Right lobe of liver (tissue), 6 donors: ENCODE measurements at regions not wholly inside any gene's neighbourhood (a gene's known extent, or its start where the extent isn't known, plus 50 kb on each side); places are given as distances from the start of the nearest gene placed in this dataset.

Experiments used
- ATAC-seq, 4 donors: fragments of 200-7000 bp; cut with Tn5 transposase; one replicate each; pipeline ENCODE4 v1.9.1; 2020; ENCODE audit warnings: mild to moderate bottlenecking in 4 of 4, moderate library complexity in 4 of 4
- DNase-seq, 3 donors: peaks; one replicate each; pipeline ENCODE4 v3.0.0-alpha.2; 2020
- H3K27ac ChIP-seq, 3 donors: fragments of 200-600 bp; one replicate each; pipeline ENCODE4 v1.8.0; 2022
- H3K27me3 ChIP-seq, 2 donors: fragments of 200-600 bp; one replicate each; pipeline ENCODE4 v1.8.0; 2022
- H3K36me3 ChIP-seq, 4 donors: fragments of 200-600 bp; sonication (generic) in 1 of 4; one replicate each; pipeline versions ENCODE4 v1.5.1 to v1.8.0; 2017 to 2022; ENCODE audit warnings: control low read depth in 1 of 4
- H3K4me1 ChIP-seq, 4 donors: fragments of 200-600 bp; sonication (generic) in 1 of 4; one replicate each; pipeline versions ENCODE4 v1.5.1 to v1.8.0; 2017 to 2022; ENCODE audit warnings: control low read depth in 1 of 4
- H3K4me3 ChIP-seq, 3 donors: fragments of 200-600 bp; one replicate each; pipeline ENCODE4 v1.8.0; 2022
- H3K9me3 ChIP-seq, 4 donors: fragments of 200-600 bp; sonication (generic) in 1 of 4; one replicate each; pipeline versions ENCODE4 v1.5.1 to v1.8.0; 2017 to 2022; ENCODE audit warnings: control low read depth in 1 of 4
- POLR2A ChIP-seq: fragments of 450-650 bp; IDR thresholded peaks from one replicate; pipeline ENCODE4 v1.6.1; 2017; ENCODE audit warnings: antibody characterized with exemption, mild to moderate bottlenecking
- WGBS: methylation state at CpG from one replicate; pipeline ENCODE4 v1.1.6; 2018; ENCODE audit warnings: low coverage, low lambda C conversion rate; ENCODE audit not compliant: insufficient coverage; ENCODE audit errors: missing lambda C conversion rate; 5-methylcytosine and 5-hydroxymethylcytosine counted together
- intact Hi-C, 2 donors: fragments of 100-400 bp; cut with DNase I; formaldehyde crosslinking; loops; one replicate each; pipeline versions ENCODE4 v1.11.2 to v1.14.1; 2022
- TF ChIP-seq, protein P1 (sequence below), 4 donors: fragments of 200-600 bp in 3 of 4; fragments of 450-650 bp in 1 of 4; IDR thresholded peaks; one replicate each; pipeline versions ENCODE4 v1.5.1 to v1.8.0; 2016 to 2022; ENCODE audit warnings: antibody characterized with exemption in 4 of 4, mild to moderate bottlenecking in 2 of 4
- donor health status: DM: no; HTN: yes; CAD: no.
- donor health status: DM: no; HTN: no; CAD: no.
- donor health status: DM: no; HTN: no; CAD: no.
- donor health status: DM: no; HTN: yes; CAD: no.
- donor health status: DM: no; HTN: yes; CAD: no.

DNA sequence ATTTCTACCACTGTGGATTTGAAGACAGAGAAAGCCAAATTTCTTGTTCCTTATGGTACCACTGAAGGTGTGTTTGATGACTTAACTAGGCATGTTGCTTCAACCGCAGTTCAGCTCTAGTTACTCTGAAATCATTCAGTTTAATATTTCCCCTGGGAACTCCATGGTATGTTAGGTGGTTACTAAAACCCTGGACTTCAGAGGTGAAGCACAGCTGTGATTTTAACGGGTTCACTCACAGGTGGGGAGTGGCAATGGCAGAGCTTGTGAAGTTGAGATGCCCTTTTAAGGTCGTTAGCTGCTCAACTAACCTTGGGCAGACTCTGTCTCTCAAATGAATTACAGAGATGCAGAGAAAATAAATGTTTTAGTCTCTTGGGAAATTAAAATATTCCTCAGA lies 163.6 kb upstream of the PHYHIPL start:
- no peak overlapping the region for H3K27ac ChIP-seq
- DNase-seq (no peak), ATAC-seq (no peak)
- no peak for TF ChIP-seq POLR2A
- TF ChIP-seq, protein P1, sequence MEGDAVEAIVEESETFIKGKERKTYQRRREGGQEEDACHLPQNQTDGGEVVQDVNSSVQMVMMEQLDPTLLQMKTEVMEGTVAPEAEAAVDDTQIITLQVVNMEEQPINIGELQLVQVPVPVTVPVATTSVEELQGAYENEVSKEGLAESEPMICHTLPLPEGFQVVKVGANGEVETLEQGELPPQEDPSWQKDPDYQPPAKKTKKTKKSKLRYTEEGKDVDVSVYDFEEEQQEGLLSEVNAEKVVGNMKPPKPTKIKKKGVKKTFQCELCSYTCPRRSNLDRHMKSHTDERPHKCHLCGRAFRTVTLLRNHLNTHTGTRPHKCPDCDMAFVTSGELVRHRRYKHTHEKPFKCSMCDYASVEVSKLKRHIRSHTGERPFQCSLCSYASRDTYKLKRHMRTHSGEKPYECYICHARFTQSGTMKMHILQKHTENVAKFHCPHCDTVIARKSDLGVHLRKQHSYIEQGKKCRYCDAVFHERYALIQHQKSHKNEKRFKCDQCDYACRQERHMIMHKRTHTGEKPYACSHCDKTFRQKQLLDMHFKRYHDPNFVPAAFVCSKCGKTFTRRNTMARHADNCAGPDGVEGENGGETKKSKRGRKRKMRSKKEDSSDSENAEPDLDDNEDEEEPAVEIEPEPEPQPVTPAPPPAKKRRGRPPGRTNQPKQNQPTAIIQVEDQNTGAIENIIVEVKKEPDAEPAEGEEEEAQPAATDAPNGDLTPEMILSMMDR (IDR thresholded peaks at IDR 0.05): no peak
- H3K36me3 ChIP-seq: no peaks in the 10 kb centered on the region
- 69% methylated on average over 3 of the region's 3 CpGs for WGBS
- no peak overlapping the region for H3K4me3 ChIP-seq
- H3K27me3 ChIP-seq: no peaks in the 10 kb centered on the region
- H3K4me1 ChIP-seq: peaks cover 0 to 12% (median 5%) of the 10 kb centered on the region in 4 donors
- intact Hi-C loops: no loop called here
- H3K9me3 ChIP-seq: no peaks in the 10 kb centered on the region

GRCh38 chr10:59016043-59016442 lies 160.4 kb upstream of the PHYHIPL start:
- Histone ChIP-seq H3K27me3 (no peaks in the 10 kb centered on the region), H3K4me3 (no peak overlapping the region), H3K4me1 (no peaks in the 10 kb centered on the region), H3K9me3 (no peaks in the 10 kb centered on the region), H3K36me3 (no peaks in the 10 kb centered on the region), H3K27ac (no peak overlapping the region)
- DNase-seq (no peak), ATAC-seq (no peak)
- intact Hi-C loops: no loop called here
- TF ChIP-seq POLR2A: no peak
- TF ChIP-seq, protein P1 (IDR thresholded peaks at IDR 0.05): no peak
- WGBS: 68% methylated on average over 4 of the region's 4 CpGs

DNA sequence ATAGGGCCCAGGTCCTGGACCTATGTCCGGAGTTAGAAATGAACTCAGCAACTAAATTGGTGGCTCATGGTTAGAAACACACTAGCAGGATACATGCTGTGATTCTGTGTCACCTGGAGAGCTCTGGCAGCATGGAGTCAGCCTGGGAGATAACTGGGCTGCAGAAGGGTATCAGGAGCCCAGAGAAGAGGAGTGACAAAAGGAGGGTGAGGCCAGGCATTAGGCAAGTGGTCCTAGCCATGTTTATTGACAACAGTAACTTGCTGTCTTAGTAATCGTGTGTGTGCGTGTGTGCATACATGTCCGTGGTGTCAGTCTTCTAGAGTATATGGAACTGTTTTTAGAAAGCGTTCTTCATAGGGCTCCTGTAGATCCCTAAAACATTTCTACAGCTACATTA lies 157.5 kb upstream of the PHYHIPL start:
- 57% methylated on average over 5 of the region's 5 CpGs for WGBS

GRCh38 chr10:59019603-59020002 lies 156.8 kb upstream of the PHYHIPL start:
- H3K9me3 ChIP-seq: no peaks in the 10 kb centered on the region
- peak overlapping the region in 2 of 3 donors; percentile 4 to 27 for H3K4me3 ChIP-seq
- no peaks in the 10 kb centered on the region for H3K4me1 ChIP-seq
- ATAC-seq: peak; percentile 34 to 60 (median 53)
- intact Hi-C loops: no loop called here
- H3K27ac ChIP-seq: peak overlapping the region in 2 of 3 donors; percentile 37 to 51
- no peaks in the 10 kb centered on the region for H3K36me3 ChIP-seq
- DNase-seq: no peak
- TF ChIP-seq, protein P1 (IDR thresholded peaks at IDR 0.05): no peak
- TF ChIP-seq POLR2A: no peak
- WGBS: 6% methylated on average over 3 of the region's 3 CpGs
- no peaks in the 10 kb centered on the region for H3K27me3 ChIP-seq

More for the DNA sequence above, 157.5 kb upstream of the PHYHIPL start:
- intact Hi-C loops: no loop called here
- Histone ChIP-seq H3K27me3 (no peaks in the 10 kb centered on the region), H3K4me3 (peak overlapping the region in 2 of 3 donors; percentile 4 to 27), H3K36me3 (no peaks in the 10 kb centered on the region), H3K4me1 (no peaks in the 10 kb centered on the region), H3K9me3 (no peaks in the 10 kb centered on the region), H3K27ac (peak overlapping the region in 2 of 3 donors; percentile 37 to 51)
- no peak for DNase-seq
- peak; percentile 75 to 88 (median 84) for ATAC-seq
- TF ChIP-seq, protein P1 (IDR thresholded peaks at IDR 0.05): no peak
- no peak for TF ChIP-seq POLR2A

DNA sequence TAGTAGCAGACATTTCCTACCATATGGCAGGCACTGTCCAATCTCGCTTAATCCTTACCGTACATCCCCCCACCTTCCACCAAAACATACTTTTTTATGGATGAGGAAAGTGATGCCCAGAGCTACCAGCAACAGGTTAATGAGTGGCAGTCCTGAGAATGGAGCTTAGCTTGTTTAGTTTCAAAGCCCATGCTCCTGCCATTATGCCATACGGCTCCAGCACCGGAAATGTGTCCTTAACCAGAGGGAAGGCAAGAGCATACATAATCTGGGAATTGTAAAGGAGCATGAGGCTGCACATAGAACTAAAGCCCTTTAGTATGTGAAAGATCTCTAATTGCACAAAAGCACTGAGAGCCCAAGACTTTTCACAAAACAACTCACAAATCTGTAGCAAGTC lies 155.9 kb upstream of the PHYHIPL start:
- no peak overlapping the region for H3K4me3 ChIP-seq
- intact Hi-C loops: no loop called here
- WGBS: 83% methylated on average over 3 of the region's 4 CpGs
- no peaks in the 10 kb centered on the region for H3K27me3 ChIP-seq
- H3K9me3 ChIP-seq: no peaks in the 10 kb centered on the region
- H3K4me1 ChIP-seq: no peaks in the 10 kb centered on the region
- no peaks in the 10 kb centered on the region for H3K36me3 ChIP-seq
- no peak for TF ChIP-seq POLR2A
- TF ChIP-seq, protein P1 (IDR thresholded peaks at IDR 0.05): no peak
- ATAC-seq (no peak), DNase-seq (no peak)
- no peak overlapping the region for H3K27ac ChIP-seq
